ENCODE measurements at regions not wholly inside any gene's neighbourhood (a gene's known extent, or its start where the extent isn't known, plus 50 kb on each side); places are given as distances from the start of the nearest gene placed in this dataset.

DNA sequence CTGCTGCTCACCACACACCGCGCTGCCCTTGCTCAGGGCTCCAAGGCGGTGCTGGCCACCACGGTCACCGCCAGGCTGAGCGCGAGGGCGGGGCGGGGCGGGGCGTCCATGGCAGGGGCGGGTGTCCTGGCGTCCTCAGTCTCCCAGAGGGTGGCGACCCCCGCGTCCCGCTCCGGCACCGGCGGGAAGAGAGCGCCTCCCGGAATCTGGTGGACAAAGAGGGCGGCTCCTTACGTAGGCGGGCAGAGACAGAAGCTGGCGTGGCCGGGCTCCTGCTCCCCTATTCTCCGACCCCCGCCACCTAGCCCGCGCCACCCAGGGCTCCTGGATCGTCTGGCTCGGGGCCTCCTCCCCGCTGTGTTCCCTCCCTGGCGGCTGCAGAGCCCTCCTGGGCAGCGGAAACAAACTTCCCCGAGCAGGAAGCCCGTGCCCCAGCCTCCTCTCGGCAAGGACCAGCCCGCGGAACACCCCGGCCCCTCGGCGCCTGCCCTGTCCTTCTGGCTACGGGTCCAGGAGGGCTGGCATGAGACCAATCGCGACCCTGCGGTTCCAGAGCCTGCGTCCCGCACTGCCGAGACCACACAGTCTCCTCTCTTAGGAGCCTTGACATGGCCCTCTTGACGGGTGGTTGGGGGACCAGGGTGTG lies 133.8 kb upstream of the ZNF92 start:
- TF ChIP-seq, protein P1, sequence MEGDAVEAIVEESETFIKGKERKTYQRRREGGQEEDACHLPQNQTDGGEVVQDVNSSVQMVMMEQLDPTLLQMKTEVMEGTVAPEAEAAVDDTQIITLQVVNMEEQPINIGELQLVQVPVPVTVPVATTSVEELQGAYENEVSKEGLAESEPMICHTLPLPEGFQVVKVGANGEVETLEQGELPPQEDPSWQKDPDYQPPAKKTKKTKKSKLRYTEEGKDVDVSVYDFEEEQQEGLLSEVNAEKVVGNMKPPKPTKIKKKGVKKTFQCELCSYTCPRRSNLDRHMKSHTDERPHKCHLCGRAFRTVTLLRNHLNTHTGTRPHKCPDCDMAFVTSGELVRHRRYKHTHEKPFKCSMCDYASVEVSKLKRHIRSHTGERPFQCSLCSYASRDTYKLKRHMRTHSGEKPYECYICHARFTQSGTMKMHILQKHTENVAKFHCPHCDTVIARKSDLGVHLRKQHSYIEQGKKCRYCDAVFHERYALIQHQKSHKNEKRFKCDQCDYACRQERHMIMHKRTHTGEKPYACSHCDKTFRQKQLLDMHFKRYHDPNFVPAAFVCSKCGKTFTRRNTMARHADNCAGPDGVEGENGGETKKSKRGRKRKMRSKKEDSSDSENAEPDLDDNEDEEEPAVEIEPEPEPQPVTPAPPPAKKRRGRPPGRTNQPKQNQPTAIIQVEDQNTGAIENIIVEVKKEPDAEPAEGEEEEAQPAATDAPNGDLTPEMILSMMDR (IDR thresholded peaks at IDR 0.05; ENCODE audit: low read depth, low read length): 0 out of 2 replicates have a peak, but pooled peaks have one; percentile 2
- Histone ChIP-seq H3K4me1 (no peaks in the 10 kb centered on the region), H3K27me3 (no peaks in the 10 kb centered on the region), H3K4me3 (ENCODE audit: low read depth, low read length) (peak overlapping the region; percentile 64), H3K9me3 (no peaks in the 10 kb centered on the region), H3K36me3 (no peaks in the 10 kb centered on the region)
- peak; percentile 84 for DNase-seq

DNA sequence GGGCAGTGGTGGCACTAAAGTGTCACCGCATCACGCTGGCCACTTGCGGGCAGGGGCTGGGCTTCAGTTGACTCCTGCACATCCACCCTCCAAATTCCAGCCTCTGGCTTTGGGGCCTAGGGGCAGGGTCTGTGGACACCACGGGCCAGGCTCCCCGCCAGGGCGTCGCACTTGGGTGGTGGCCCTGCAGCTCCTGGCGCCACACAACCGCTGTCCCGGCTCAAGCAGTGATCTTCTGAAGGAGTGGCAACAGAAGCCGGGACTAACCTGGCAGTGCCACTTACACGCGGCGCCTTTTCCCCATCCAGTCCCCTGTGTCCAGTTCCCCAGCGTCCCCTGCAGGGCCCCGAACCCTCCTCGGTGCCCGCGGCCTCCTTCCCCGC lies 134.3 kb upstream of the ZNF92 start:
- DNase-seq: no peak
- H3K9me3 ChIP-seq: no peaks in the 10 kb centered on the region
- peak overlapping the region; percentile 64 for H3K4me3 ChIP-seq (ENCODE audit: low read depth, low read length)
- H3K27me3 ChIP-seq: no peaks in the 10 kb centered on the region
- TF ChIP-seq, protein P1 (IDR thresholded peaks at IDR 0.05; ENCODE audit: low read depth, low read length): no peak
- H3K36me3 ChIP-seq: no peaks in the 10 kb centered on the region
- H3K4me1 ChIP-seq: no peaks in the 10 kb centered on the region

DNA sequence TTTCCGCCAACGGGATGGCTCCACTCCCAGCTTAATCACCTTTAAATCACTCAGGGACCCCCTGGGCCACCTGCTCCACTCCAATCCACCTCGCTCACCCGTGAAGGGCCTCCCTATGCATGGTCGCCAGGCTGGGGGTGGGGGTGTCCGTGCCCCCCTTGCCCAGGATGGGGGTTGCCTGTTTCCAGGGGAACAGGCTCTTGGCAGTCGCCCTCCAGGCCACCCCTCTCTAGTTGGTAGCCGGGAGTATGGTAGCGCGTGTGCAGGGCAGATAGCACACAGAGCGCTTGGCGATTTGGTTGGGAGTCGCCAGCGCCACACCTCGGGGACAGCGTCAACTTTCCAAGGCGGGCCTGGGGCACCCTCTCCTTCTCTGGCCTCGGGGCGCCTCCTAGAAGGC lies 134.9 kb upstream of the ZNF92 start:
- no peaks in the 10 kb centered on the region for H3K9me3 ChIP-seq
- no peak overlapping the region for H3K4me3 ChIP-seq (ENCODE audit: low read depth, low read length)
- no peaks in the 10 kb centered on the region for H3K36me3 ChIP-seq
- no peaks in the 10 kb centered on the region for H3K4me1 ChIP-seq
- DNase-seq: no peak
- H3K27me3 ChIP-seq: no peaks in the 10 kb centered on the region
- TF ChIP-seq, protein P1 (IDR thresholded peaks at IDR 0.05; ENCODE audit: low read depth, low read length): no peak

DNA sequence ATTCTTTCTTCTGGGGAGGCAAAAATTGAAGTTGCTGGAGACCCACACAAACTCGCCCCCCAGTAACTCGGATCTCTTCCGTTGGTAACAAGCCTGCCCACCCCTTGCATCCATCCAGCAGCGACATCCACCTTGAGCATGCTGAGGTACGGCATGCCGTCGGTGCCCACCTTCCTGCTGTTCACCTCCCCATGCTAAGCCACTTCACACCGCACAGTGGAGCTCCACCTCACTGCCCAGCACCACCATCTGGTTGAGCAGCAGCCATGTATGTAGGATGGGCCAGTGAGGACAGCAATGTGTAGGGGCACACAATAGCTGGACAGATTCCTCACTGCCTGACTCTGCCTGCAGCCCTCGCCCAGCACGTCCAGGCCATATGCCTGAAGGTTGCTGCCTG lies 138.1 kb upstream of the ZNF92 start:
- TF ChIP-seq, protein P1 (IDR thresholded peaks at IDR 0.05; ENCODE audit: low read depth, low read length): peak; percentile 39
- H3K27me3 ChIP-seq: no peaks in the 10 kb centered on the region

GRCh38 chr7:65233409-65234034 lies 140.1 kb upstream of the ZNF92 start:
- H3K27me3 ChIP-seq: no peaks in the 10 kb centered on the region
- no peaks in the 10 kb centered on the region for H3K4me1 ChIP-seq
- no peaks in the 10 kb centered on the region for H3K9me3 ChIP-seq
- no peak for DNase-seq
- no peaks in the 10 kb centered on the region for H3K36me3 ChIP-seq
- H3K4me3 ChIP-seq (ENCODE audit: low read depth, low read length): no peak overlapping the region
- TF ChIP-seq, protein P1 (IDR thresholded peaks at IDR 0.05; ENCODE audit: low read depth, low read length): no peak

More for the DNA sequence above, 138.1 kb upstream of the ZNF92 start:
- Histone ChIP-seq H3K4me3 (ENCODE audit: low read depth, low read length) (no peak overlapping the region), H3K36me3 (no peaks in the 10 kb centered on the region), H3K4me1 (no peaks in the 10 kb centered on the region), H3K9me3 (no peaks in the 10 kb centered on the region)
- DNase-seq: peak; percentile 25

DNA sequence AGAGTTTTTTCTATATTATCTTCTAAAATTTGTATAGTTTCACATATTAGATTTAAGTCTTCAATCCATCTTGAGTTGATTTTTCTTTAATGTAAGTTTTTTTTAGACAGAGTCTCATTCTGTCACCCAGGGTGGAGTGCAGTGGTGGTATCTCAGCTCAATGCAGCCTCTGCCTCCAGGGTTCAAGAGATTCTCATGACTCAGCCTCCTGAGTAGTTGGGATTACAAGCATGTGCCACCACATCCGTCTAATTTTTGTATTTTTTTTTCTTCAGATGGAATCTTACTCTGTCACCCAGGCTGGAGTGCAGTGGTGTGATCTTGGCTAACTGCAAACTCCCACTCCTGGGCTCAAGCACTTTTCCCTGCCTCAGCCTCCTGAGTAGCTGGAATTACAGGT lies 143.4 kb upstream of the ZNF92 start:
- Histone ChIP-seq H3K27me3 (no peaks in the 10 kb centered on the region), H3K36me3 (no peaks in the 10 kb centered on the region), H3K9me3 (no peaks in the 10 kb centered on the region), H3K4me3 (ENCODE audit: low read depth, low read length) (no peak overlapping the region), H3K4me1 (no peaks in the 10 kb centered on the region)
- TF ChIP-seq, protein P1 (IDR thresholded peaks at IDR 0.05; ENCODE audit: low read depth, low read length): no peak
- no peak for DNase-seq

Measured in BE2C (cell line).